IMR-90 (cell line): ENCODE measurements at regions not wholly inside any gene's neighbourhood (a gene's known extent, or its start where the extent isn't known, plus 50 kb on each side); places are given as distances from the start of the nearest gene placed in this dataset.

Experiments
- ATAC-seq: fragments of 200-7000 bp; cut with Tn5 transposase; 2 replicates; pipeline ENCODE4 v1.9.1; 2020; ENCODE audit warnings: low read depth, mild to moderate bottlenecking, moderate library complexity
- BruUV-seq: library from RNA; stranded (reverse); fragments of 400-500 nt; replicated peaks from 2 replicates; lab custom pipeline; 2021; lab: Mats Ljungman, UMichigan
- CTCF ChIA-PET: fragments of 300-600 bp; formaldehyde crosslinking; extraction: SDS; loops from one replicate; lab custom pipeline; 2021; ENCODE audit warnings: antibody characterized with exemption; lab: Yijun Ruan, JAX
- POLR2A ChIA-PET: fragments of 300-600 bp; sonication (Branson Sonifier 250); formaldehyde crosslinking; loops from one replicate; lab custom pipeline; 2022; ENCODE audit warnings: antibody characterized with exemption; ENCODE audit not compliant: unreplicated experiment; lab: Charles Lee
- DNase-seq: peaks from one replicate; pipeline ENCODE4 v3.0.0; 2013
- H2AFZ ChIP-seq: replicated peaks from 2 replicates; pipeline ENCODE3; 2013; ENCODE audit warnings: low read length, mild to moderate bottlenecking; ENCODE audit not compliant: poor library complexity
- H2AK5ac ChIP-seq: 2 replicates; pipeline ENCODE4 v1.6.1; 2013; ENCODE audit warnings: low read depth, low read length, inconsistent platforms
- H2AK9ac ChIP-seq: replicated peaks from 2 replicates; pipeline ENCODE3; 2013; ENCODE audit warnings: mild to moderate bottlenecking, low read depth, low read length, moderate library complexity; ENCODE audit not compliant: poor library complexity
- H2BK120ac ChIP-seq: 2 replicates; pipeline ENCODE4 v1.6.1; 2013; ENCODE audit warnings: low read depth, low read length, inconsistent platforms
- H2BK15ac ChIP-seq: 3 replicates; pipeline ENCODE4 v1.6.1; 2013; ENCODE audit warnings: low read depth, low read length, inconsistent platforms
- H2BK20ac ChIP-seq: 2 replicates; pipeline ENCODE4 v1.6.1; 2013; ENCODE audit warnings: low read depth, mild to moderate bottlenecking, inconsistent platforms, low read length, moderate library complexity
- H2BK5ac ChIP-seq: 2 replicates; pipeline ENCODE4 v1.6.1; 2013; ENCODE audit warnings: mild to moderate bottlenecking, low read depth, low read length, inconsistent platforms; ENCODE audit not compliant: poor library complexity, severe bottlenecking
- H3K14ac ChIP-seq: replicated peaks from 2 replicates; pipeline ENCODE4 v1.6.1; 2013; ENCODE audit warnings: low read depth, low read length, inconsistent platforms
- H3K18ac ChIP-seq: 2 replicates; pipeline ENCODE4 v1.6.1; 2013; ENCODE audit warnings: low read depth, low read length, control low read depth
- H3K23ac ChIP-seq: 2 replicates; pipeline ENCODE4 v1.6.1; 2013; ENCODE audit warnings: low read depth, low read length, inconsistent platforms
- H3K27ac ChIP-seq: 2 replicates; pipeline ENCODE4 v1.5.1; 2013; ENCODE audit warnings: mild to moderate bottlenecking, control low read depth, low read length; ENCODE audit not compliant: insufficient read depth
- H3K27me3 ChIP-seq: 2 replicates; pipeline ENCODE4 v1.6.1; 2013; ENCODE audit warnings: low read length; ENCODE audit not compliant: control insufficient read depth, insufficient read depth
- H3K36me3 ChIP-seq: 2 replicates; pipeline ENCODE4 v1.6.1; 2013; ENCODE audit warnings: low read length, mixed read lengths; ENCODE audit not compliant: control insufficient read depth, insufficient read depth
- H3K4ac ChIP-seq: 2 replicates; pipeline ENCODE4 v1.6.1; 2013; ENCODE audit warnings: low read depth, low read length, inconsistent platforms
- H3K4me1 ChIP-seq: 2 replicates; pipeline ENCODE4 v1.6.1; 2013; ENCODE audit warnings: low read length, mixed read lengths; ENCODE audit not compliant: control insufficient read depth, insufficient read depth
- H3K4me2 ChIP-seq: 2 replicates; pipeline ENCODE4 v1.6.1; 2013; ENCODE audit warnings: low read depth, mild to moderate bottlenecking, control low read depth, low read length, moderate library complexity
- H3K4me3 ChIP-seq: 2 replicates; pipeline ENCODE4 v1.5.1; 2013; ENCODE audit warnings: low read depth, mild to moderate bottlenecking, control low read depth, low read length, moderate library complexity; ENCODE audit not compliant: insufficient read depth
- H3K56ac ChIP-seq: 2 replicates; pipeline ENCODE4 v1.6.1; 2013; ENCODE audit warnings: low read length, inconsistent platforms; ENCODE audit not compliant: insufficient read depth; ENCODE audit errors: extremely low read depth
- H3K79me1 ChIP-seq, 2 experiments: 2 replicates each; pipeline ENCODE4 v1.6.1; 2013; ENCODE audit warnings: low read length in 2 of 2, inconsistent platforms in 1 of 2, low read depth in 1 of 2
- H3K9ac ChIP-seq: 2 replicates; pipeline ENCODE4 v1.6.1; 2013; ENCODE audit warnings: low read depth, low read length, control low read depth
- H3K9me1 ChIP-seq: 2 replicates; pipeline ENCODE4 v1.6.1; 2013; ENCODE audit warnings: low read length, inconsistent platforms; ENCODE audit not compliant: insufficient read depth
- H3K9me3 ChIP-seq: 2 replicates; pipeline ENCODE4 v1.6.1; 2013; ENCODE audit warnings: low read length; ENCODE audit not compliant: control insufficient read depth, insufficient read depth
- H4K20me1 ChIP-seq: 2 replicates; pipeline ENCODE4 v1.6.1; 2013; ENCODE audit warnings: low read length, inconsistent platforms; ENCODE audit not compliant: insufficient read depth
- H4K5ac ChIP-seq: 2 replicates; pipeline ENCODE4 v1.6.1; 2013; ENCODE audit warnings: mild to moderate bottlenecking, low read depth, low read length, control low read depth
- H4K8ac ChIP-seq, 2 experiments: 2 replicates each; pipeline ENCODE4 v1.6.1; 2013; ENCODE audit warnings: low read depth in 2 of 2, low read length in 2 of 2, control low read depth in 1 of 2, inconsistent platforms in 1 of 2
- H4K91ac ChIP-seq: 2 replicates; pipeline ENCODE4 v1.6.1; 2013; ENCODE audit warnings: low read depth, low read length, inconsistent platforms; ENCODE audit not compliant: insufficient read depth
- BHLHE40 ChIP-seq: fragments of 150-350 bp; IDR thresholded peaks from 2 replicates; pipeline ENCODE4 v1.6.1; 2016; ENCODE audit warnings: mild to moderate bottlenecking, low read depth, low read length
- CEBPB ChIP-seq: IDR thresholded peaks from 2 replicates; pipeline ENCODE4 v1.6.1; 2012; ENCODE audit warnings: low read depth, low read length, improper control_type of control experiment
- CHD1 ChIP-seq: IDR thresholded peaks from 2 replicates; pipeline ENCODE4 v1.6.1; 2012; ENCODE audit warnings: low read depth, low read length, improper control_type of control experiment
- FOS ChIP-seq: fragments of 150-350 bp; IDR thresholded peaks from 2 replicates; pipeline ENCODE4 v1.6.1; 2016; ENCODE audit warnings: low read depth, low read length
- MAFK ChIP-seq: IDR thresholded peaks from 2 replicates; pipeline ENCODE4 v1.6.1; 2012; ENCODE audit warnings: low read depth, low read length, improper control_type of control experiment
- MAZ ChIP-seq: IDR thresholded peaks from 2 replicates; pipeline ENCODE4 v1.6.1; 2012; ENCODE audit warnings: low read depth, mild to moderate bottlenecking, low read length, improper control_type of control experiment, moderate library complexity, borderline replicate concordance
- MXI1 ChIP-seq: IDR thresholded peaks from 2 replicates; pipeline ENCODE4 v1.6.1; 2012; ENCODE audit warnings: low read depth, mild to moderate bottlenecking, low read length, moderate library complexity, borderline replicate concordance
- NFE2L2 ChIP-seq: fragments of 150-350 bp; IDR thresholded peaks from 2 replicates; pipeline ENCODE4 v1.6.1; 2016; ENCODE audit warnings: low read depth, mild to moderate bottlenecking, low read length
- RAD21 ChIP-seq: IDR thresholded peaks from 2 replicates; pipeline ENCODE4 v1.6.1; 2012; ENCODE audit warnings: low read length, improper control_type of control experiment
- RCOR1 ChIP-seq: IDR thresholded peaks from 2 replicates; pipeline ENCODE4 v1.6.1; 2012; ENCODE audit warnings: mild to moderate bottlenecking, low read length, improper control_type of control experiment; ENCODE audit not compliant: insufficient replicate concordance
- RFX5 ChIP-seq: IDR thresholded peaks from 2 replicates; pipeline ENCODE4 v1.8.0; 2012; ENCODE audit warnings: low read depth, mild to moderate bottlenecking, low read length, moderate library complexity
- WGBS, 2 experiments: methylation state at CpG; one replicate each; pipeline versions ENCODE4 v1.1.5 to v1.1.7; 2013; ENCODE audit warnings: missing lambda C conversion rate in 2 of 2; ENCODE audit not compliant: insufficient read length in 1 of 2; ENCODE audit errors: extremely low coverage in 2 of 2; 5-methylcytosine and 5-hydroxymethylcytosine counted together
- dilution Hi-C: fragments of 300-500 bp; cut with HindIII; formaldehyde crosslinking; loops from one replicate; pipeline ENCODE4 v1.14.3; 2018; ENCODE audit warnings: low sequenced_read_pairs; ENCODE audit not compliant: unreplicated experiment
- in situ Hi-C: fragments of 300-500 bp; cut with MboI; formaldehyde crosslinking; loops from 3 replicates; pipeline ENCODE4 v1.14.3; 2019; ENCODE audit warnings: low sequenced_read_pairs, inconsistent platforms, mixed read lengths
- intact Hi-C: fragments of 100-400 bp; cut with micrococcal nuclease; formaldehyde crosslinking; loops from 2 replicates; pipeline ENCODE4 v1.10.0; 2022
- TF ChIP-seq, protein P1 (sequence below): fragments of 150-350 bp; IDR thresholded peaks from 2 replicates; pipeline ENCODE4 v1.6.1; 2016; ENCODE audit warnings: low read depth, mild to moderate bottlenecking, low read length, moderate library complexity, borderline replicate concordance
- TF ChIP-seq, protein P2 (sequence below): conservative IDR thresholded peaks from 2 replicates; pipeline ENCODE4 v1.5.1; 2012; ENCODE audit warnings: mild to moderate bottlenecking, low read depth, low read length, improper control_type of control experiment
- TF ChIP-seq, protein P3 (sequence below): fragments of 150-350 bp; IDR thresholded peaks from 2 replicates; pipeline ENCODE4 v1.6.1; 2017; ENCODE audit warnings: mild to moderate bottlenecking, antibody characterized with exemption, low read length, low read depth

DNA sequence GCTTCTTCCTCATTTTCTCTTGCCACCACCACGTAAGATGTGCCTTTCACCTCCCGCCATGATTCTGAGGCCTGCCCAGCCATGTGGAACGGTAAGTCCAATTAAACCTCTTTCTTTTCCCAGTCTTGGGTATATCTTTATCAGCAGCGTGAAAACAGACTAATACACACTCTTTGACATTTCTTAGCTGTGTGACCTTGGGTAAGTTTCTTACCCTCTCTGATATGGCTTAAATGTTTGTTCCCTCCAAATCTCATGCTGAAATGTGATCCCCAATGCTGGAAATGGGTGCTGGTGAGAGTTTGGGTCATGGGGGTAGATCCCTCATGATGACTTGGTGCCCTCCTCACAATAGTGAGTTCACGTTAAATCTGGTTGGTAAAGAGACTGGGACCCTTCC lies 188.8 kb upstream of the IRX4 start:
- H3K36me3 ChIP-seq, result no peaks in the 10 kb centered on the region
- no peak overlapping the region for H2AK5ac ChIP-seq
- no peak overlapping the region for H3K4me3 ChIP-seq
- peaks cover 29% of the 10 kb centered on the region for H3K9me3 ChIP-seq
- no peak overlapping the region for H3K4ac ChIP-seq
- H2AFZ ChIP-seq, result no peak overlapping the region
- no peak overlapping the region for H4K91ac ChIP-seq
- no peak overlapping the region for H3K23ac ChIP-seq
- 92% methylated on average over 3 of the region's 5 CpGs; no CpG with 5 or more reads in 1 of the 2 experiments for WGBS, 2 experiments
- H2AK9ac ChIP-seq, result no peak overlapping the region
- no peak overlapping the region for H3K4me2 ChIP-seq
- CTCF ChIA-PET, result no interaction called here
- TF ChIP-seq, protein P1, sequence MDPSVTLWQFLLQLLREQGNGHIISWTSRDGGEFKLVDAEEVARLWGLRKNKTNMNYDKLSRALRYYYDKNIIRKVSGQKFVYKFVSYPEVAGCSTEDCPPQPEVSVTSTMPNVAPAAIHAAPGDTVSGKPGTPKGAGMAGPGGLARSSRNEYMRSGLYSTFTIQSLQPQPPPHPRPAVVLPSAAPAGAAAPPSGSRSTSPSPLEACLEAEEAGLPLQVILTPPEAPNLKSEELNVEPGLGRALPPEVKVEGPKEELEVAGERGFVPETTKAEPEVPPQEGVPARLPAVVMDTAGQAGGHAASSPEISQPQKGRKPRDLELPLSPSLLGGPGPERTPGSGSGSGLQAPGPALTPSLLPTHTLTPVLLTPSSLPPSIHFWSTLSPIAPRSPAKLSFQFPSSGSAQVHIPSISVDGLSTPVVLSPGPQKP, result no peak
- no peak for TF ChIP-seq CEBPB
- no peak for TF ChIP-seq NFE2L2
- no peak for TF ChIP-seq CHD1
- TF ChIP-seq, protein P2, sequence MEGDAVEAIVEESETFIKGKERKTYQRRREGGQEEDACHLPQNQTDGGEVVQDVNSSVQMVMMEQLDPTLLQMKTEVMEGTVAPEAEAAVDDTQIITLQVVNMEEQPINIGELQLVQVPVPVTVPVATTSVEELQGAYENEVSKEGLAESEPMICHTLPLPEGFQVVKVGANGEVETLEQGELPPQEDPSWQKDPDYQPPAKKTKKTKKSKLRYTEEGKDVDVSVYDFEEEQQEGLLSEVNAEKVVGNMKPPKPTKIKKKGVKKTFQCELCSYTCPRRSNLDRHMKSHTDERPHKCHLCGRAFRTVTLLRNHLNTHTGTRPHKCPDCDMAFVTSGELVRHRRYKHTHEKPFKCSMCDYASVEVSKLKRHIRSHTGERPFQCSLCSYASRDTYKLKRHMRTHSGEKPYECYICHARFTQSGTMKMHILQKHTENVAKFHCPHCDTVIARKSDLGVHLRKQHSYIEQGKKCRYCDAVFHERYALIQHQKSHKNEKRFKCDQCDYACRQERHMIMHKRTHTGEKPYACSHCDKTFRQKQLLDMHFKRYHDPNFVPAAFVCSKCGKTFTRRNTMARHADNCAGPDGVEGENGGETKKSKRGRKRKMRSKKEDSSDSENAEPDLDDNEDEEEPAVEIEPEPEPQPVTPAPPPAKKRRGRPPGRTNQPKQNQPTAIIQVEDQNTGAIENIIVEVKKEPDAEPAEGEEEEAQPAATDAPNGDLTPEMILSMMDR, result no peak
- TF ChIP-seq RAD21, result no peak
- TF ChIP-seq MXI1, result no peak
- no peak for TF ChIP-seq RCOR1
- no peak for TF ChIP-seq MAZ
- no peak for TF ChIP-seq MAFK
- no peak for TF ChIP-seq BHLHE40
- TF ChIP-seq, protein P3, sequence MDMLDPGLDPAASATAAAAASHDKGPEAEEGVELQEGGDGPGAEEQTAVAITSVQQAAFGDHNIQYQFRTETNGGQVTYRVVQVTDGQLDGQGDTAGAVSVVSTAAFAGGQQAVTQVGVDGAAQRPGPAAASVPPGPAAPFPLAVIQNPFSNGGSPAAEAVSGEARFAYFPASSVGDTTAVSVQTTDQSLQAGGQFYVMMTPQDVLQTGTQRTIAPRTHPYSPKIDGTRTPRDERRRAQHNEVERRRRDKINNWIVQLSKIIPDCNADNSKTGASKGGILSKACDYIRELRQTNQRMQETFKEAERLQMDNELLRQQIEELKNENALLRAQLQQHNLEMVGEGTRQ, result no peak
- TF ChIP-seq RFX5, result no peak
- TF ChIP-seq FOS, result no peak
- no peak overlapping the region for H2BK20ac ChIP-seq
- no peaks in the 10 kb centered on the region for H3K27me3 ChIP-seq
- no peak overlapping the region for H3K56ac ChIP-seq
- H3K14ac ChIP-seq, result no peak overlapping the region
- ATAC-seq, result no peak
- no TSS peak for BruUV-seq
- dilution Hi-C loops (no loop called here), intact Hi-C loops (no loop called here), in situ Hi-C loops (no loop called here)
- no peak overlapping the region for H3K27ac ChIP-seq
- H4K5ac ChIP-seq, result no peak overlapping the region
- H3K9me1 ChIP-seq, result no peaks in the 10 kb centered on the region
- no peaks in the 10 kb centered on the region for H3K79me1 ChIP-seq
- no peak overlapping the region for H3K18ac ChIP-seq
- no peak overlapping the region for H2BK120ac ChIP-seq
- H3K4me1 ChIP-seq, result no peaks in the 10 kb centered on the region
- no peak for DNase-seq
- no peaks in the 10 kb centered on the region for H4K20me1 ChIP-seq
- no peak overlapping the region for H2BK15ac ChIP-seq
- H4K8ac ChIP-seq, result no peak overlapping the region
- no peak overlapping the region for H2BK5ac ChIP-seq
- POLR2A ChIA-PET, result no interaction called here
- no peak overlapping the region for H3K9ac ChIP-seq
